ENCODE measurements at regions not wholly inside any gene's neighbourhood (a gene's known extent, or its start where the extent isn't known, plus 50 kb on each side); places are given as distances from the start of the nearest gene placed in this dataset.

DNA sequence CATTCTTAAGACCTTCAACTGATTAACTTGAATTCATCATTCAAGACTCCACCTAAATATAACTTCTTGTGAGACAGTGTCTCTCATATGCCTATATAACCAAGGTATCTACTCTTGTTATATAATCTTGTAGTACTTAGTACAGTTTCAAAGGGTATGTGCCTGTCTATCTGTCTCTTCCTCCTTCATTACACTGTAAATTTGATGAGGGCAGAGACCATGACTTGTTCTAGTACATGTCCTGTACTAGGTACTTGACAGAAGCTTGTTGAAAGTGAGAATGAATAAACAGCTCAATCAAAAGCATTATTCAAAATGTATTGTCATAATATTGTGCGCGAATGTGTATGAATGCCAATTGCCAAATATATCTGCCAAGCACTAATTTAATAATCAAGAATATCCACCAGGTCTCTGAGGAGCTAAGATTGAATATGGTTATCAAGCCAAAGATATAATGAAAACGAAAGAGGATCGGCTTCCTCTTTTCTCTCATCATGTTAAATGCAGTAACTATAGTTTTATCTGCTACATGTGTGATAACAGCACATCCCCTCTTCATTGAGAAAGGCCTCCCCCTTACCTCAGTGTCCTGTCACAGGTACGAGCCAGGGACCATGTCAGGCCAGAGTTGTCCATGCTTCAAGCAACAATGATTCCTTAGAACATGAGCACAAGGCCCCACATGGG, 117.3 kb downstream of the UCHL5 start:
- WGBS, 2 donors = 88 to 93% methylated on average over 5 of the region's 5 CpGs

DNA sequence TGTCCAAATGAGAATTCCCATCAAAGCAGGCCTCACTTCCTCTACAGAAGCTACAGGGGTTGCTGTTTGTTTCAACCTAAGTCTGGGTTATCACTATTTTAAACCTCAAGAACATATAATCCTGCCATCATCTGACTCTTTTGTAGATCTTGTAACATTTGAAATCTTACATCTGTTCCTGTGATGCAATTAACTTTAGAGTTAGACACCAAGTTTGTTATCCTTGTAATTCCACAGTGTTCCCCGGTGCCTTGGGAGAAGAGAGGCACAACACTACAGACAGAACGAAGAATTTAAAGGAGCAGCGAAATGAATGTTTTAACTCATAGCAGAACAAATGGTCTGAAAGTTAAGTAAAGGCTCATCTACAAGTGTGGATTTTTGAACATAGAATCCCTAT, 116.1 kb downstream of the UCHL5 start:
- TF ChIP-seq, protein P1, sequence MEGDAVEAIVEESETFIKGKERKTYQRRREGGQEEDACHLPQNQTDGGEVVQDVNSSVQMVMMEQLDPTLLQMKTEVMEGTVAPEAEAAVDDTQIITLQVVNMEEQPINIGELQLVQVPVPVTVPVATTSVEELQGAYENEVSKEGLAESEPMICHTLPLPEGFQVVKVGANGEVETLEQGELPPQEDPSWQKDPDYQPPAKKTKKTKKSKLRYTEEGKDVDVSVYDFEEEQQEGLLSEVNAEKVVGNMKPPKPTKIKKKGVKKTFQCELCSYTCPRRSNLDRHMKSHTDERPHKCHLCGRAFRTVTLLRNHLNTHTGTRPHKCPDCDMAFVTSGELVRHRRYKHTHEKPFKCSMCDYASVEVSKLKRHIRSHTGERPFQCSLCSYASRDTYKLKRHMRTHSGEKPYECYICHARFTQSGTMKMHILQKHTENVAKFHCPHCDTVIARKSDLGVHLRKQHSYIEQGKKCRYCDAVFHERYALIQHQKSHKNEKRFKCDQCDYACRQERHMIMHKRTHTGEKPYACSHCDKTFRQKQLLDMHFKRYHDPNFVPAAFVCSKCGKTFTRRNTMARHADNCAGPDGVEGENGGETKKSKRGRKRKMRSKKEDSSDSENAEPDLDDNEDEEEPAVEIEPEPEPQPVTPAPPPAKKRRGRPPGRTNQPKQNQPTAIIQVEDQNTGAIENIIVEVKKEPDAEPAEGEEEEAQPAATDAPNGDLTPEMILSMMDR (IDR thresholded peaks at IDR 0.05) = no peak
- no peak for TF ChIP-seq POLR2A (IDR thresholded peaks at IDR 0.05)
- no peak for TF ChIP-seq POLR2AphosphoS5 (IDR thresholded peaks at IDR 0.05)
- no peak for TF ChIP-seq EP300 (IDR thresholded peaks at IDR 0.05)
- Histone ChIP-seq H3K36me3 (no peaks in the 10 kb centered on the region), H3K27me3 (no peaks in the 10 kb centered on the region), H3K27ac (no peak overlapping the region), H3K4me1 (no peaks in the 10 kb centered on the region), H3K4me3 (no peak overlapping the region), H3K9me3 (no peaks in the 10 kb centered on the region)
- WGBS, 2 donors = 78 to 84% methylated on average over 3 of the region's 3 CpGs
- ATAC-seq (ENCODE audit: low FRiP score in 2 of 2) (no peak), DNase-seq (no peak)

More for the DNA sequence above, 117.3 kb downstream of the UCHL5 start:
- peak in 1 of 2 donors; percentile 19 for ATAC-seq (ENCODE audit: low FRiP score in 2 of 2)
- H3K27ac ChIP-seq = no peak overlapping the region
- H3K36me3 ChIP-seq = no peaks in the 10 kb centered on the region
- TF ChIP-seq, protein P1 (IDR thresholded peaks at IDR 0.05) = no peak
- no peak for TF ChIP-seq EP300 (IDR thresholded peaks at IDR 0.05)
- TF ChIP-seq POLR2A (IDR thresholded peaks at IDR 0.05) = no peak
- no peak for TF ChIP-seq POLR2AphosphoS5 (IDR thresholded peaks at IDR 0.05)
- no peaks in the 10 kb centered on the region for H3K27me3 ChIP-seq
- DNase-seq = no peak
- no peaks in the 10 kb centered on the region for H3K9me3 ChIP-seq
- H3K4me1 ChIP-seq = no peaks in the 10 kb centered on the region
- H3K4me3 ChIP-seq = no peak overlapping the region

DNA sequence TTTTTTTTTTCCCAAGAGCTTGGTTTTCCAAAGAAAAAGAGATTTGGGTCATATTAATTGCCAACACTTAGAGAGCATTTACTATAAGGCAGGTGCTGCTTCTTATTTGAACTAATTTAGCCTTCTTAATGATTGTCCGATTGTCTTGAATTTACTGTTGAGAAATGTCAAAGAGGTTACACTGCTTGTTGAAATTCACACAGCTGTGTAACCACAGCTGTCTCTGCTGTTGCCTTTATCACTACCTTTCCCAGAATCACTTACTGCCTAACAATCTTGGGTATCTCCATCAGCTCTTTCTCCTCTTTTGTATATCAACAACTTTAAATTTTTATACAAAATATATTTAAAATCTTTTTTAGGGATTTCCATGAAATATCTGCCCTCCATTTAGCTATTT, 115.6 kb downstream of the UCHL5 start:
- Histone ChIP-seq H3K9me3 (no peaks in the 10 kb centered on the region), H3K27ac (no peak overlapping the region), H3K4me1 (no peaks in the 10 kb centered on the region), H3K4me3 (no peak overlapping the region), H3K36me3 (no peaks in the 10 kb centered on the region), H3K27me3 (no peaks in the 10 kb centered on the region)
- TF ChIP-seq POLR2A (IDR thresholded peaks at IDR 0.05) (no peak), EP300 (IDR thresholded peaks at IDR 0.05) (no peak), POLR2AphosphoS5 (IDR thresholded peaks at IDR 0.05) (no peak)
- TF ChIP-seq, protein P1 (IDR thresholded peaks at IDR 0.05) = no peak
- DNase-seq (no peak), ATAC-seq (ENCODE audit: low FRiP score in 2 of 2) (no peak)
- WGBS, 2 donors = 76 to 81% methylated on average over 1 of the region's 1 CpG

DNA sequence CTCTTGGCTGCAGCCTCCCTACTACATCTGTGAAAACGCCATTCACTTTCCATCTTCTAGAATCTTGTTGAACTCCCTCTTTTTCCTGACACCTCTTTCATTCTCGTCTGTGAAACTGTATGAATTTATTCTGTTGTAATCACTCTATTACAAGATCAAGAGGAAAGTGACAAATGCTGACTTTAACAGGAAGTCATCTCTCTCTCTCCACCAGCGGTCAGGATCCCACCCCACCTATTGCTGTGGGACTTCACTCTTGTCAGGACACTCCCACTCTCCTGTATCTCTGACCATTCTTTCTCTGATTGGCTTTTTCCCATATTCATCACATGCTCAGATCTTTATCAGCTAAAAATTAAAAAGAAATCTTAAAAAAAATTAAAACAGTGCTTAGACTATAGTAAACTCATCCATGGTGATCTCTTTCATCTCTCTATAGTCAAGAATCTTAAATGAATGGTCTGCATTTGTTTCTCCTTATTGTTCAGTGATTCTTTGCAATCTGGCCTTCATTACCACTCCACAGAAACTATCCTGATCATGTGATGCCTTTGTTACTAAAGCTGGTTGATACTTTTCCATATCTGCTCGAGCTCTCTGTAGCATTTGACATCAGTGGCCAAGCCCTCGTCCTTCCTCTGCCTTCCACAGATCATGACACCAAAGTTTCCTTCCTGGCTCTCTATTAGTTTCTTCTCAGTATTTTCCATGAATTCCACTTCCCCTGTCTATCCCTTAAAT, 113.6 kb downstream of the UCHL5 start:
- H3K4me3 ChIP-seq = no peak overlapping the region
- no peaks in the 10 kb centered on the region for H3K27me3 ChIP-seq
- no peak for ATAC-seq (ENCODE audit: low FRiP score in 2 of 2)
- TF ChIP-seq EP300 (IDR thresholded peaks at IDR 0.05) (no peak), POLR2A (IDR thresholded peaks at IDR 0.05) (no peak), POLR2AphosphoS5 (IDR thresholded peaks at IDR 0.05) (no peak)
- TF ChIP-seq, protein P1 (IDR thresholded peaks at IDR 0.05) = no peak
- no peaks in the 10 kb centered on the region for H3K36me3 ChIP-seq
- 58 to 64% methylated on average over 5 of the region's 5 CpGs for WGBS, 2 donors
- no peaks in the 10 kb centered on the region for H3K9me3 ChIP-seq
- H3K4me1 ChIP-seq = no peaks in the 10 kb centered on the region
- H3K27ac ChIP-seq = no peak overlapping the region
- no peak for DNase-seq

Measured in upper lobe of left lung (tissue), 6 donors.